ENCODE measurements at regions not wholly inside any gene's neighbourhood (a gene's known extent, or its start where the extent isn't known, plus 50 kb on each side); places are given as distances from the start of the nearest gene placed in this dataset.

GRCh38 chr9:109977521-109977920 is 197.5 kb downstream of the PALM2AKAP2 start:
- no peak for TF ChIP-seq EZH2 (IDR thresholded peaks at IDR 0.05; ENCODE audit: borderline replicate concordance, low read length)
- TF ChIP-seq, protein P1, sequence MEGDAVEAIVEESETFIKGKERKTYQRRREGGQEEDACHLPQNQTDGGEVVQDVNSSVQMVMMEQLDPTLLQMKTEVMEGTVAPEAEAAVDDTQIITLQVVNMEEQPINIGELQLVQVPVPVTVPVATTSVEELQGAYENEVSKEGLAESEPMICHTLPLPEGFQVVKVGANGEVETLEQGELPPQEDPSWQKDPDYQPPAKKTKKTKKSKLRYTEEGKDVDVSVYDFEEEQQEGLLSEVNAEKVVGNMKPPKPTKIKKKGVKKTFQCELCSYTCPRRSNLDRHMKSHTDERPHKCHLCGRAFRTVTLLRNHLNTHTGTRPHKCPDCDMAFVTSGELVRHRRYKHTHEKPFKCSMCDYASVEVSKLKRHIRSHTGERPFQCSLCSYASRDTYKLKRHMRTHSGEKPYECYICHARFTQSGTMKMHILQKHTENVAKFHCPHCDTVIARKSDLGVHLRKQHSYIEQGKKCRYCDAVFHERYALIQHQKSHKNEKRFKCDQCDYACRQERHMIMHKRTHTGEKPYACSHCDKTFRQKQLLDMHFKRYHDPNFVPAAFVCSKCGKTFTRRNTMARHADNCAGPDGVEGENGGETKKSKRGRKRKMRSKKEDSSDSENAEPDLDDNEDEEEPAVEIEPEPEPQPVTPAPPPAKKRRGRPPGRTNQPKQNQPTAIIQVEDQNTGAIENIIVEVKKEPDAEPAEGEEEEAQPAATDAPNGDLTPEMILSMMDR (IDR thresholded peaks at IDR 0.05; ENCODE audit: low read length) = no peak
